ENCODE measurements at regions not wholly inside any gene's neighbourhood (a gene's known extent, or its start where the extent isn't known, plus 50 kb on each side); places are given as distances from the start of the nearest gene placed in this dataset.

DNA sequence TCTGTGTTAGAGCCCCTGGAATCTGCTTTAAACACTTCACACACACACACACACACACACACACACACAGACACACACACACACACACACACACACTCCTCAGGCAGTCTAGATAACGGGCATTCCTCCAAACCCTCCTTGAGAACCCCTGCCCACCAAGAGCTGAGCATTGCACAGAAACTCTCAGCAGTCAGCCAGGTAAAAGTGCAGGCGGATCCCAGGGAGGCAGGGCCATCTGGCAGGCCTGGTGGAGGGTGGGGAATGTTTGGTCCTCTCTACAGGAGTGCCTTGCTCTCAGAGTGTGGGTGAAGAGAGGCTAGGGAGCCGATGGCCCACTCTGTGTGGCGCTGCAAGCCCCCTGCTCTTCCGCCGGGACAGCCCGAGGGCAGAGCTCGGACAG lies 190.2 kb downstream of the BUD13 start:
- Mint-ChIP-seq H3K27ac (no peak overlapping the region), H3K4me1 (peaks cover 7% of the 10 kb centered on the region), H3K27me3 (ENCODE audit: low read depth) (peaks cover 97% of the 10 kb centered on the region), H3K9me3 (no peaks in the 10 kb centered on the region), H3K36me3 (no peaks in the 10 kb centered on the region), H3K4me3 (no peak overlapping the region)
- TF ChIP-seq, protein P1, sequence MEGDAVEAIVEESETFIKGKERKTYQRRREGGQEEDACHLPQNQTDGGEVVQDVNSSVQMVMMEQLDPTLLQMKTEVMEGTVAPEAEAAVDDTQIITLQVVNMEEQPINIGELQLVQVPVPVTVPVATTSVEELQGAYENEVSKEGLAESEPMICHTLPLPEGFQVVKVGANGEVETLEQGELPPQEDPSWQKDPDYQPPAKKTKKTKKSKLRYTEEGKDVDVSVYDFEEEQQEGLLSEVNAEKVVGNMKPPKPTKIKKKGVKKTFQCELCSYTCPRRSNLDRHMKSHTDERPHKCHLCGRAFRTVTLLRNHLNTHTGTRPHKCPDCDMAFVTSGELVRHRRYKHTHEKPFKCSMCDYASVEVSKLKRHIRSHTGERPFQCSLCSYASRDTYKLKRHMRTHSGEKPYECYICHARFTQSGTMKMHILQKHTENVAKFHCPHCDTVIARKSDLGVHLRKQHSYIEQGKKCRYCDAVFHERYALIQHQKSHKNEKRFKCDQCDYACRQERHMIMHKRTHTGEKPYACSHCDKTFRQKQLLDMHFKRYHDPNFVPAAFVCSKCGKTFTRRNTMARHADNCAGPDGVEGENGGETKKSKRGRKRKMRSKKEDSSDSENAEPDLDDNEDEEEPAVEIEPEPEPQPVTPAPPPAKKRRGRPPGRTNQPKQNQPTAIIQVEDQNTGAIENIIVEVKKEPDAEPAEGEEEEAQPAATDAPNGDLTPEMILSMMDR (IDR thresholded peaks at IDR 0.05; ENCODE audit: unreplicated experiment) = no peak
- no peak for DNase-seq (ENCODE audit: low spot score in 2 of 2, unreplicated experiment in 2 of 2)

DNA sequence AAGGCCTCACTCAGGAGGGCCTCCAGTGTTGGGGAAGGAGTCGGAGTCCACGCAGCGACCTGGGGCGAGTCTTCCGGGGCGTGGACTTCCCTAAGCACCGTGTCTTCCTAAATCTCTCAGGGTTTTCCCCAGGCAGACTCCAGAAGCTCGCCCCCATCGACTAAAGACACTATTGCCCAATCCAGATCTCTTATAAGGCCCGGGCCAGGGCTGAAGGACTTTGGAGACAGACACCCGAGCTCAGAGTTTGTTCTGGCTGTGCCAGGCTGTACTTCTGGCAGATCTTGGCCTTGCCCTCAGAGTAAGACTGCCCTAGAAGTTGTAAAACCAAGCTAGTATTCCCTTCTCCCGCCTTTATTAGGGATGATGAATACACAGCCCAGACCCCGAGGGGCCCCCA lies 191.4 kb downstream of the BUD13 start:
- Mint-ChIP-seq H3K4me1 (peaks cover 7% of the 10 kb centered on the region), H3K4me3 (no peak overlapping the region), H3K36me3 (no peaks in the 10 kb centered on the region), H3K27me3 (ENCODE audit: low read depth) (peaks cover 100% of the 10 kb centered on the region), H3K9me3 (no peaks in the 10 kb centered on the region), H3K27ac (no peak overlapping the region)
- TF ChIP-seq, protein P1 (IDR thresholded peaks at IDR 0.05; ENCODE audit: unreplicated experiment) = no peak
- DNase-seq (ENCODE audit: low spot score in 2 of 2, unreplicated experiment in 2 of 2) = no peak

DNA sequence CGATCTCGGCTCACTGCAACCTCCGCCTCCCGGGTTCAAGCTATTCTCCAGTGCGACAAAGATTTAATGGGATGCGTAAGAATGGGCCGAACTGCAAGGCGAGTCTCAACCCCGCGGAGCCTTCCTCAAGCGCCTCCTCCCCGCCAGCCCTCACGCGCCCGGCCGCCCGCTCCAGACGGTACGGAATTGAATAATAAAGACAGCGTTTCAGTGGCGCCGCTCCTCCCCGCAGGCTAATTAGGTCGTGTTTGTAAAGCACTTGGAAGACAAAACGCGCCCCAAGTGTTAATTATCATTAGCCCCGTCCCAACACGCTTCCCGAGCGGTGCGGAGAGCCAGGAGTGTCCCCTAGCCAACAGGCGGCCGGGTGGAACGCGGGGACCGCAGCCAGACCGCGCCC lies 192.0 kb downstream of the BUD13 start:
- H3K36me3 Mint-ChIP-seq = no peaks in the 10 kb centered on the region

DNA sequence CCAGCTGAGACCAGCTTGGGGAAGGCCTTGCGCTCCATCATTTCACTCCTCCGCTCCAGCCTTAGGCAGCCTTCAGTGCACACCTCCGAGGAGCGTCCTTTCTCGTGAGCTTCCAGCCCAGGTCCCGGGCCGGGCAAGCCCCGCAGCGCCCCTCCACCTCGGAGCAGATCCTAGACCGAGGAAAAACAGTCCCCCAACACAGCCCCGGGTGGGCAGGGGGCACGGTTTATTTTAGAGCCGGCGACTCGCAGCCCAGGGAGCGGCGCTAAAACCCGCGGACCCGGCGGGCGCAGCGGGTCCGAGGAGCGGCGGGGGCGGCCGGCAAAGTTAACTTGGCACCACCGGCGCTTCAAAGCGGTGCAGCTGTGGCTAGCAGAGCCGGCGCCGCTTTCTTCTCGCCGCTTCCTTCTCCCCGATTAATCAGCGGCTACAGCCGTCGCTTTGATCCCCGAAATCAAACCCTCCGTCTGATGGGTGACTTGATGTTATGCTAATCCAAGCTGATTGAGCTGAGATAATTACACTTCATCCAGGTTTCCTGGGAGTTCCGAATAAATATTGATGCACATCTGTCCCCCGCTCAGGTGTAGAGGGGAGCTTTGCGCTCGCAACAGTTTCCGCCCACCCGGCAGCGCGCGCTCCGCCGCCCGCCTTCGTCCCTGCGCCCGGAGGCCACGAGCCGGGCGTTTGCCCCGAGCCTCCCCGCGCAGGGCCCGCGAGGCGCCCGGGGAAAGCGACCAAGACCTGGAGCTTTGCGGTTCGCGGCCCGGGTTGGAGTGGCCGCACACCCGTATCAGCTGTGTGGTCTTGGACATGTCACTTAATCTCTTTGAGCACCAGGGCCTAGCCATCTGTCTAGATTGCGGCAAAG lies 192.7 kb downstream of the BUD13 start:
- no peak for DNase-seq (ENCODE audit: low spot score in 2 of 2, unreplicated experiment in 2 of 2)
- Mint-ChIP-seq H3K36me3 (no peaks in the 10 kb centered on the region), H3K9me3 (no peaks in the 10 kb centered on the region), H3K4me3 (peak overlapping the region; percentile 37), H3K27me3 (ENCODE audit: low read depth) (peaks cover 90% of the 10 kb centered on the region), H3K4me1 (peaks cover 7% of the 10 kb centered on the region), H3K27ac (no peak overlapping the region)
- TF ChIP-seq, protein P1 (IDR thresholded peaks at IDR 0.05; ENCODE audit: unreplicated experiment) = no peak

More for the DNA sequence above, 192.0 kb downstream of the BUD13 start:
- DNase-seq (ENCODE audit: low spot score in 2 of 2, unreplicated experiment in 2 of 2) = no peak
- peaks cover 7% of the 10 kb centered on the region for H3K4me1 Mint-ChIP-seq
- H3K27ac Mint-ChIP-seq = no peak overlapping the region
- TF ChIP-seq, protein P1 (IDR thresholded peaks at IDR 0.05; ENCODE audit: unreplicated experiment) = no peak
- peak overlapping the region; percentile 26 for H3K4me3 Mint-ChIP-seq
- H3K9me3 Mint-ChIP-seq = no peaks in the 10 kb centered on the region
- H3K27me3 Mint-ChIP-seq (ENCODE audit: low read depth) = peaks cover 97% of the 10 kb centered on the region

DNA sequence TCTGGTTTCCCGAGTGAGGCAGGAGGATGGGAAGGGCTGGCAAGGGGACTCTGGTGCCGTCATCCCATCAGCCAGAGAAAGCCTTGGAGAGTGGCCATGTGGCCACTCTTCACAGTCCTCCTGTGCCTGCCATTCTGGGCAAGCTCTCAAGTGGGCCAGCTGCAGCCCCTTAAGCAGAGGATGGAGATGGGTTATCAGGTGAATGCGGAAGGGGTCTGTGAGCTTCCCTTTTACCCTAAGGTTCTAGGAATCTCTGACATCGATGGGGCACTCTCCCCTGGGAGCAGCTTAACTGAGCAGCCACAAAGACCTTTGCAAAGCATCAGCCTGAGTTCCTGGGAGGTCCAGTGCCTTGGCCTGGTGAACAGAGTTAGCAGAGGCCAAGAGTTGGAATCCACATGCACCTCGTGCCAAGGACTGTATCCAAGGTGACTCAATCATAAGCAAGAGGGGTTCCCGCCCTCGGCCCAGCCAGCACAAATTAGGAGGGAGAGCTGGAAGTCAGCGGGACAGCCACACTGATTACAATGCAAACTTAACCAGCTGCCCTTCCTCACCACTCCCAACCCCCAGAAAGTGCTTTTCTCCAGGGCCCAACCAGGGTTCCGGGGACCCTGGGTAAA lies 193.6 kb downstream of the BUD13 start:
- H3K9me3 Mint-ChIP-seq = no peaks in the 10 kb centered on the region
- no peaks in the 10 kb centered on the region for H3K36me3 Mint-ChIP-seq
- H3K4me3 Mint-ChIP-seq = peak overlapping the region; percentile 37
- no peak for DNase-seq (ENCODE audit: low spot score in 2 of 2, unreplicated experiment in 2 of 2)
- peaks cover 7% of the 10 kb centered on the region for H3K4me1 Mint-ChIP-seq
- TF ChIP-seq, protein P1 (IDR thresholded peaks at IDR 0.05; ENCODE audit: unreplicated experiment) = no peak
- H3K27me3 Mint-ChIP-seq (ENCODE audit: low read depth) = peaks cover 80% of the 10 kb centered on the region
- H3K27ac Mint-ChIP-seq = no peak overlapping the region

Data from mesothelial cell of epicardium (in vitro differentiated cells).